SK-N-SH (cell line): ENCODE measurements at regions not wholly inside any gene's neighbourhood (a gene's known extent, or its start where the extent isn't known, plus 50 kb on each side); places are given as distances from the start of the nearest gene placed in this dataset.

Source experiments
- CTCF ChIA-PET: fragments of 300-600, 350-600 bp; formaldehyde crosslinking; extraction: SDS; loops from one replicate; lab custom pipeline; 2021; lab: Yijun Ruan, JAX
- POLR2A ChIA-PET: fragments of 350-600 bp; sonication (Branson Sonifier 250); formaldehyde crosslinking; extraction: SDS; loops from one replicate; lab custom pipeline; 2020; ENCODE audit warnings: antibody characterized with exemption, inconsistent platforms; lab: Yijun Ruan, JAX
- DNase-seq: peaks from one replicate; pipeline ENCODE4 v3.0.0; 2012
- H2AFZ ChIP-seq: fragments of 200-600 bp; sonication (generic); 2 replicates; pipeline ENCODE4 v1.8.1; 2016; ENCODE audit warnings: antibody characterized with exemption, mild to moderate bottlenecking, low read depth
- H3F3A ChIP-seq: fragments of 200-600 bp; sonication (generic); replicated peaks from 2 replicates; pipeline ENCODE3; 2016; ENCODE audit warnings: antibody characterized with exemption, mild to moderate bottlenecking; ENCODE audit not compliant: insufficient read depth
- H3K27ac ChIP-seq, 2 experiments: fragments of 200-500 bp in 1 of 2; fragments of 200-600 bp in 1 of 2; sonication (Bioruptor generic) in 1 of 2; sonication (generic), shearing (Covaris generic) in 1 of 2; 2 replicates each; pipeline versions ENCODE4 v1.5.1 to v1.6.1; 2014 to 2016; ENCODE audit warnings: low read depth in 2 of 2, inconsistent platforms in 1 of 2, low read length in 1 of 2, mild to moderate bottlenecking in 1 of 2, mixed read lengths in 1 of 2
- H3K27me3 ChIP-seq: fragments of 200-600 bp; sonication (generic), shearing (Covaris generic); 2 replicates; pipeline ENCODE4 v1.6.1; 2016; ENCODE audit warnings: mixed run types; ENCODE audit not compliant: insufficient read depth
- H3K36me3 ChIP-seq, 2 experiments: fragments of 200-500 bp in 1 of 2; fragments of 200-600 bp in 1 of 2; sonication (Bioruptor generic) in 1 of 2; sonication (generic) in 1 of 2; replicated peaks in 1 of 2; 2 replicates each; pipeline versions ENCODE3 to v1.5.1; 2014 to 2016; ENCODE audit warnings: low read length in 1 of 2, mild to moderate bottlenecking in 1 of 2; ENCODE audit not compliant: insufficient read depth in 2 of 2, control insufficient read depth in 1 of 2
- H3K4me1 ChIP-seq, 2 experiments: fragments of 200-500 bp in 1 of 2; fragments of 200-600 bp in 1 of 2; sonication (Bioruptor generic) in 1 of 2; sonication (generic), shearing (Covaris generic) in 1 of 2; 2 replicates each; pipeline versions ENCODE4 v1.5.1 to v1.6.1; 2014 to 2016; ENCODE audit warnings: low read depth in 1 of 2, low read length in 1 of 2, mixed run types in 1 of 2; ENCODE audit not compliant: insufficient read depth in 2 of 2, control insufficient read depth in 1 of 2
- H3K4me2 ChIP-seq: fragments of 200-600 bp; sonication (generic), shearing (Covaris generic); 2 replicates; pipeline ENCODE4 v1.6.1; 2017; ENCODE audit warnings: mixed run types
- H3K4me3 ChIP-seq, 2 experiments: fragments of 200-500 bp in 1 of 2; fragments of 200-600 bp in 1 of 2; sonication (Bioruptor generic) in 1 of 2; sonication (generic), shearing (Covaris generic) in 1 of 2; 2 replicates each; pipeline versions ENCODE4 v1.5.1 to v1.8.1; 2014 to 2016; ENCODE audit warnings: low read depth in 2 of 2, inconsistent platforms in 1 of 2, low read length in 1 of 2, mild to moderate bottlenecking in 1 of 2, mixed read lengths in 1 of 2, moderate library complexity in 1 of 2
- H3K79me2 ChIP-seq: fragments of 200-600 bp; sonication (generic); 2 replicates; pipeline ENCODE4 v1.8.1; 2017; ENCODE audit warnings: mild to moderate bottlenecking; ENCODE audit not compliant: insufficient read depth
- H3K9ac ChIP-seq: fragments of 200-600 bp; sonication (generic); 2 replicates; pipeline ENCODE4 v1.6.1; 2017; ENCODE audit warnings: mixed run types
- H3K9me2 ChIP-seq: fragments of 200-600 bp; sonication (generic); 2 replicates; pipeline ENCODE4 v1.6.1; 2017; ENCODE audit warnings: mixed run types
- H3K9me3 ChIP-seq: fragments of 200-600 bp; sonication (generic); 2 replicates; pipeline ENCODE4 v1.6.1; 2017; ENCODE audit warnings: mixed run types, mild to moderate bottlenecking, moderate library complexity
- H4K20me1 ChIP-seq: fragments of 200-600 bp; sonication (generic); 2 replicates; pipeline ENCODE4 v1.6.1; 2017; ENCODE audit warnings: mild to moderate bottlenecking, mixed run types; ENCODE audit not compliant: insufficient read depth
- CHD2 ChIP-seq: fragments of 150-350 bp; IDR thresholded peaks from 2 replicates; pipeline ENCODE4 v1.6.1; 2018; ENCODE audit warnings: low read length; ENCODE audit not compliant: partially characterized antibody
- EP300 ChIP-seq, 2 experiments: IDR thresholded peaks; 2 replicates each; pipeline versions ENCODE4 v1.4.0 to v1.6.1; 2012; ENCODE audit warnings: borderline replicate concordance in 1 of 2, low read depth in 1 of 2, low read length in 1 of 2
- EZH2phosphoT487 ChIP-seq: fragments of 200-600 bp; sonication (generic); IDR thresholded peaks from 2 replicates; pipeline ENCODE4 v1.6.1; 2017; ENCODE audit warnings: low read depth, mixed run types, mild to moderate bottlenecking, antibody characterized with exemption, moderate library complexity, borderline replicate concordance
- FOXJ3 ChIP-seq: sonication (generic); formaldehyde crosslinking; IDR thresholded peaks from 2 replicates; pipeline ENCODE4 v1.5.1; 2020; ENCODE audit warnings: mild to moderate bottlenecking, missing genetic modification reagents
- FOXM1 ChIP-seq: IDR thresholded peaks from 2 replicates; pipeline ENCODE4 v1.4.0; 2012; ENCODE audit warnings: low read depth, mild to moderate bottlenecking
- GABPA ChIP-seq: IDR thresholded peaks from 2 replicates; pipeline ENCODE4 v1.4.0; 2012; ENCODE audit warnings: low read depth, mild to moderate bottlenecking
- GATA2 ChIP-seq: sonication (generic); formaldehyde crosslinking; IDR thresholded peaks from 2 replicates; pipeline ENCODE4 v1.5.0; 2020; ENCODE audit warnings: mild to moderate bottlenecking, missing genetic modification reagents
- NFIC ChIP-seq: IDR thresholded peaks from 2 replicates; pipeline ENCODE4 v1.4.0; 2012; ENCODE audit warnings: borderline replicate concordance
- PBX3 ChIP-seq: IDR thresholded peaks from 2 replicates; pipeline ENCODE4; 2012
- POLR2AphosphoS5 ChIP-seq: IDR thresholded peaks from 2 replicates; pipeline ENCODE4 v1.6.1; 2012; ENCODE audit warnings: low read depth, low read length
- RCOR1 ChIP-seq: fragments of 150-350 bp; IDR thresholded peaks from 2 replicates; pipeline ENCODE4 v1.6.1; 2017; ENCODE audit warnings: antibody characterized with exemption, low read length
- RFX5 ChIP-seq: IDR thresholded peaks from 2 replicates; pipeline ENCODE4 v1.6.1; 2012; ENCODE audit warnings: mild to moderate bottlenecking, improper control_type of control experiment, low read length
- TCF12 ChIP-seq: IDR thresholded peaks from 2 replicates; pipeline ENCODE4 v1.4.0; 2012
- TEAD4 ChIP-seq: IDR thresholded peaks from 2 replicates; pipeline ENCODE4 v1.4.0; 2012; ENCODE audit warnings: mild to moderate bottlenecking, borderline replicate concordance; ENCODE audit not compliant: insufficient read depth
- YY1 ChIP-seq: IDR thresholded peaks from 2 replicates; pipeline ENCODE4 v1.4.0; 2012; ENCODE audit warnings: low read depth, mild to moderate bottlenecking
- WGBS: methylation state at CpG from one replicate; pipeline ENCODE4 v1.1.6; 2017; ENCODE audit warnings: low lambda C conversion rate; 5-methylcytosine and 5-hydroxymethylcytosine counted together
- TF ChIP-seq, protein P1 (sequence below): fragments of 150-350 bp; IDR thresholded peaks from 2 replicates; pipeline ENCODE4 v1.6.1; 2016; ENCODE audit warnings: mild to moderate bottlenecking, low read depth, low read length

GRCh38 chr9:87389936-87390335, 107.7 kb upstream of the DAPK1 start:
- POLR2A ChIA-PET: no interaction called here
- no peak overlapping the region for H2AFZ ChIP-seq
- no peaks in the 10 kb centered on the region for H3F3A ChIP-seq
- H3K36me3 ChIP-seq: no peaks in the 10 kb centered on the region
- WGBS: 44% methylated on average over 3 of the region's 3 CpGs
- no peak overlapping the region for H3K9ac ChIP-seq
- no peaks in the 10 kb centered on the region for H3K9me2 ChIP-seq
- CTCF ChIA-PET: no interaction called here
- no peaks in the 10 kb centered on the region for H4K20me1 ChIP-seq
- no peak overlapping the region for H3K4me2 ChIP-seq
- no peak overlapping the region for H3K27ac ChIP-seq
- no peak for TF ChIP-seq GATA2
- no peak for TF ChIP-seq GABPA
- no peaks in the 10 kb centered on the region for H3K79me2 ChIP-seq
- no peaks in the 10 kb centered on the region for H3K27me3 ChIP-seq
- no peak overlapping the region for H3K4me3 ChIP-seq
- no peaks in the 10 kb centered on the region for H3K4me1 ChIP-seq
- no peak for DNase-seq
- H3K9me3 ChIP-seq: no peaks in the 10 kb centered on the region

DNA sequence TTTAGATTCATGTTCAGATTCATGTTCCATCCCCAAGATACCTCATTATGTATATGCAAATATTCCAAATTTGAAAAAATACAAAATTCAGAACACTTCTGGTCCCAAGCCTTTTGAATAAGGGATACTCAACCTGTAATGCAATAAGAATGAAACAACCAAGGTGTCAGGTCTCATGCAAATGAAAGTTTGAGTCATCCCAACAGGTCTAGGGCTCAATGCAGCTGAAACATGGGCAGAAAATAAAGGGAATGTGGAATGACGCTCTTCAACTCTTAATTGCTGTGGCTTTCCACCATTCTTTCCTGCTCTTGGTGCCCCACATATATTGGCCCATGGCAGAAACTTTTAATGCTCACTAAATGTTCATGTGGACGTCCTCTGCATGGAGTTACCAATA, 107.3 kb upstream of the DAPK1 start:
- DNase-seq: no peak
- no peak overlapping the region for H3K27ac ChIP-seq
- no peaks in the 10 kb centered on the region for H3K79me2 ChIP-seq
- POLR2A ChIA-PET: no interaction called here
- H4K20me1 ChIP-seq: no peaks in the 10 kb centered on the region
- no peaks in the 10 kb centered on the region for H3K27me3 ChIP-seq
- no peak overlapping the region for H3K9ac ChIP-seq
- no peaks in the 10 kb centered on the region for H3F3A ChIP-seq
- H3K4me3 ChIP-seq: no peak overlapping the region
- WGBS: 39% methylated on average over 2 of the region's 2 CpGs
- H3K36me3 ChIP-seq: no peaks in the 10 kb centered on the region
- no peak overlapping the region for H3K4me2 ChIP-seq
- CTCF ChIA-PET: no interaction called here
- H3K4me1 ChIP-seq: no peaks in the 10 kb centered on the region
- TF ChIP-seq TCF12: no peak
- no peak for TF ChIP-seq GABPA
- TF ChIP-seq FOXJ3: no peak
- TF ChIP-seq, protein P1, sequence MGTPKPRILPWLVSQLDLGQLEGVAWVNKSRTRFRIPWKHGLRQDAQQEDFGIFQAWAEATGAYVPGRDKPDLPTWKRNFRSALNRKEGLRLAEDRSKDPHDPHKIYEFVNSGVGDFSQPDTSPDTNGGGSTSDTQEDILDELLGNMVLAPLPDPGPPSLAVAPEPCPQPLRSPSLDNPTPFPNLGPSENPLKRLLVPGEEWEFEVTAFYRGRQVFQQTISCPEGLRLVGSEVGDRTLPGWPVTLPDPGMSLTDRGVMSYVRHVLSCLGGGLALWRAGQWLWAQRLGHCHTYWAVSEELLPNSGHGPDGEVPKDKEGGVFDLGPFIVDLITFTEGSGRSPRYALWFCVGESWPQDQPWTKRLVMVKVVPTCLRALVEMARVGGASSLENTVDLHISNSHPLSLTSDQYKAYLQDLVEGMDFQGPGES: no peak
- TF ChIP-seq GATA2: no peak
- no peak for TF ChIP-seq POLR2AphosphoS5
- TF ChIP-seq EZH2phosphoT487: no peak
- TF ChIP-seq NFIC: no peak
- TF ChIP-seq EP300 (IDR thresholded peaks at IDR 0.05; ENCODE audit: borderline replicate concordance in 1 of 2, low read depth in 1 of 2, low read length in 1 of 2): no peak
- TF ChIP-seq PBX3: no peak
- H3K9me3 ChIP-seq: no peaks in the 10 kb centered on the region
- H3K9me2 ChIP-seq: no peaks in the 10 kb centered on the region
- no peak overlapping the region for H2AFZ ChIP-seq

DNA sequence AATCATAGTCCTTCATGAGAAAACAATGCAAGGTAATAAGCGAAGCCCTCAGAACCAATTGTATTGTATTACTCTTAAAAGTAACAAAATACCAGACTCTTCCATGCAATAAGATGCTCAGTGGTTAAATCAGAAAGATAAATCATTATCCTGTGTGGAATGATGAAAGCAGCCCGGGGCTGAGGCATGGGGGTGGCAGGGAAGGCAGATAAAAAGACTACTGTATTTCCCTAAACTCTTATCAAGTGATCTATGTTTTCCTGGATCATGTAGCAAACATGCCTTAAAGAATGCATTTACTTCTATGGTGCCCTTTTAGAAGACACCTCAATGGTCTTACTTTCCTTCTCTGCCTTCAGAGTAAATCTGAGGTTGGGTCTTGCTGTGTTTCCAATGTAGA, 105.6 kb upstream of the DAPK1 start:
- H2AFZ ChIP-seq: no peak overlapping the region
- H3K27ac ChIP-seq: no peak overlapping the region
- ChIA-PET POLR2A (no interaction called here), CTCF (no interaction called here)
- H3K9me2 ChIP-seq: no peaks in the 10 kb centered on the region
- H3K36me3 ChIP-seq: no peaks in the 10 kb centered on the region
- TF ChIP-seq RCOR1 (no peak), CHD2 (no peak), GABPA (no peak), EP300 (IDR thresholded peaks at IDR 0.05; ENCODE audit: borderline replicate concordance in 1 of 2, low read depth in 1 of 2, low read length in 1 of 2) (no peak), PBX3 (no peak), FOXM1 (no peak), EZH2phosphoT487 (no peak), RFX5 (no peak), FOXJ3 (no peak), TCF12 (no peak), TEAD4 (no peak), YY1 (no peak)
- TF ChIP-seq, protein P1: no peak
- no peak overlapping the region for H3K9ac ChIP-seq
- H3K27me3 ChIP-seq: no peaks in the 10 kb centered on the region
- H3K4me3 ChIP-seq: no peak overlapping the region
- 41% methylated on average over 2 of the region's 2 CpGs for WGBS
- no peaks in the 10 kb centered on the region; a peak in 1 of 4 replicates for H3K4me1 ChIP-seq
- no peak overlapping the region for H3K4me2 ChIP-seq
- H4K20me1 ChIP-seq: no peaks in the 10 kb centered on the region
- H3K79me2 ChIP-seq: no peaks in the 10 kb centered on the region
- H3F3A ChIP-seq: no peaks in the 10 kb centered on the region
- H3K9me3 ChIP-seq: no peaks in the 10 kb centered on the region
- no peak for DNase-seq
